Spleen (tissue), 7 donors: ENCODE measurements at regions not wholly inside any gene's neighbourhood (a gene's known extent, or its start where the extent isn't known, plus 50 kb on each side); places are given as distances from the start of the nearest gene placed in this dataset.

Experiments
- CTCF ChIP-seq, 11 experiments: fragments of 200-600 bp in 7 of 11; fragments of 450-650 bp in 4 of 11; sonication (generic) in 4 of 11; IDR thresholded peaks in 8 of 11; conservative IDR thresholded peaks in 3 of 11; 1 replicate in 7 of 11; 2 replicates in 4 of 11; pipeline versions ENCODE4 v1.4.0 to v1.8.0; 2016 to 2021; ENCODE audit warnings: antibody characterized with exemption in 11 of 11, inconsistent platforms in 4 of 11, mild to moderate bottlenecking in 1 of 11
- POLR2A ChIP-seq, 3 donors: fragments of 450-650 bp; IDR thresholded peaks; one replicate each; pipeline ENCODE4 v1.5.1; 2017; ENCODE audit warnings: antibody characterized with exemption in 3 of 3, mild to moderate bottlenecking in 1 of 3
- POLR2AphosphoS5 ChIP-seq, 3 donors: sonication (generic); formaldehyde crosslinking; IDR thresholded peaks; one replicate each; pipeline ENCODE4 v1.5.1; 2017; ENCODE audit warnings: antibody characterized with exemption in 3 of 3
- donor health status: DM: no; HTN: no; CAD: no; lungs with moderate emphysema.
- donor health status: DM: no; HTN: no; CAD: no.
- donor health status: DM: no; HTN: no; CAD: no.

- TF ChIP-seq POLR2A (IDR thresholded peaks at IDR 0.05) (no peak), CTCF (IDR thresholded peaks at IDR 0.05 in 8 of 11, conservative IDR thresholded peaks at IDR 0.05 in 3 of 11) (no peak), POLR2AphosphoS5 (IDR thresholded peaks at IDR 0.05) (no peak)
These were observed 1307.0 kb upstream of the GJE1 start for GRCh38 chr6:140825731-140826130.
